Nucleus accumbens (tissue), 56 donors: ENCODE measurements at regions not wholly inside any gene's neighbourhood (a gene's known extent, or its start where the extent isn't known, plus 50 kb on each side); places are given as distances from the start of the nearest gene placed in this dataset.

Experiments used
- DNase-seq, 56 donors: peaks; one replicate each; lab custom pipeline; 2025; lab: John Stamatoyannopoulos, UW

- DNase-seq = no peak
These were observed 51.6 kb upstream of the DSEL start for GRCh38 chr18:67568166-67568565.
